GM12891 (cell line): ENCODE measurements at regions not wholly inside any gene's neighbourhood (a gene's known extent, or its start where the extent isn't known, plus 50 kb on each side); places are given as distances from the start of the nearest gene placed in this dataset.
A peak's percentile ranks its signal among the peaks of the same experiment; 100 is the strongest.

Experiments
- DNase-seq: peaks from one replicate; pipeline ENCODE4 v3.0.0; 2011; ENCODE audit warnings: low spot score; ENCODE audit not compliant: insufficient read length
- FAIRE-seq: peaks from 2 replicates; lab custom pipeline; 2011; peaks lifted over from hg19 to GRCh38; lab: Jason Lieb, UNC
- PAX5 ChIP-seq: IDR thresholded peaks from 2 replicates; pipeline ENCODE4 v1.6.1; 2011; ENCODE audit warnings: low read length, moderate library complexity, mild to moderate bottlenecking; ENCODE audit not compliant: insufficient read depth, severe bottlenecking
- POLR2A ChIP-seq: IDR thresholded peaks from 2 replicates; pipeline ENCODE4 v1.6.1; 2011; ENCODE audit warnings: low read depth, low read length, control low read depth
- POLR2AphosphoS5 ChIP-seq: IDR thresholded peaks from 2 replicates; pipeline ENCODE4 v1.6.1; 2011; ENCODE audit warnings: low read depth, low read length, control low read depth
- POU2F2 ChIP-seq: IDR thresholded peaks from 2 replicates; pipeline ENCODE4 v1.6.1; 2011; ENCODE audit warnings: low read depth, mild to moderate bottlenecking, control low read depth, low read length, moderate library complexity
- SPI1 ChIP-seq: IDR thresholded peaks from 2 replicates; pipeline ENCODE4 v1.6.1; 2011; ENCODE audit warnings: low read depth, low read length, control low read depth
- TAF1 ChIP-seq: IDR thresholded peaks from 2 replicates; pipeline ENCODE4 v1.6.1; 2011; ENCODE audit warnings: low read depth, low read length, control low read depth

- TF ChIP-seq PAX5 (no peak), TAF1 (no peak), POLR2A (no peak), POU2F2 (no peak), SPI1 (no peak), POLR2AphosphoS5 (no peak)
- DNase-seq: no peak
Observed at GRCh38 chr5:68418201-68418600, 202.6 kb downstream of the PIK3R1 start.

GRCh38 chr5:68418680-68419079 lies 203.1 kb downstream of the PIK3R1 start:
- no peak for TF ChIP-seq POLR2AphosphoS5
- DNase-seq: no peak
- no peak for FAIRE-seq

More at GRCh38 chr5:68418201-68418600, 202.6 kb downstream of the PIK3R1 start:
- FAIRE-seq: no peak

DNA sequence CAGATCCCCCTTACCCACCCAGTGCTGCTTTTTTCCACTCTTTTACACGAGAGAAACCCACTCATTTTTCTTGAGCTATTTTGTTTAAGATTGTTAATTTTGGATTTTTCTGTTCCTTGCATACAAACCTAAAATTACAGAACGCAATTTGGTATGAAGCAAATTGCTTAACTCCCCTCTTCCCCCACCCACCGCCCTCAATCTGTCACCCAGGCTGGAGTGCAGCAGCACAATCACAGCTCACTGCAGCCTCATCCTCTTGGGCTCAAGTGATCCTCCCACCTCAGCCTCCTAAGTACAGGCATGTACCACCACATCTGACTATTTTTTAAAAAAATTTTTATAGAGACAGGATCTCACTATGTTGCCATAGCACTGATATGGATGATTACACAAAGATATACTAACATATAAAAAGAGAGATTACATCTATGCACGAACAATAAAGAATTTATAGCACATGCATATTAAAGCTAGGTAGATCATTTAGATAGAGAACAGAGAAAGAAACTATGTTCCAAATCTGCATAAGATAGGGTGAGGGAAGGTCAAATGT lies 203.6 kb downstream of the PIK3R1 start:
- no peak for FAIRE-seq
- DNase-seq: no peak
- no peak for TF ChIP-seq PAX5
- TF ChIP-seq SPI1: no peak
- TF ChIP-seq TAF1: no peak
- no peak for TF ChIP-seq POU2F2

GRCh38 chr5:68419637-68420452 lies 204.3 kb downstream of the PIK3R1 start:
- no peak for TF ChIP-seq POU2F2
- TF ChIP-seq POLR2AphosphoS5: no peak
- DNase-seq: no peak
- FAIRE-seq: no peak

GRCh38 chr5:68420476-68421344 lies 205.2 kb downstream of the PIK3R1 start:
- FAIRE-seq (no peak), DNase-seq (no peak)

GRCh38 chr5:68421485-68422220 lies 206.1 kb downstream of the PIK3R1 start:
- FAIRE-seq: peak; percentile 50
- TF ChIP-seq TAF1 (no peak), POU2F2 (no peak), POLR2A (no peak), SPI1 (no peak), PAX5 (no peak), POLR2AphosphoS5 (no peak)
- DNase-seq: no peak

More at GRCh38 chr5:68420476-68421344, 205.2 kb downstream of the PIK3R1 start:
- TF ChIP-seq POLR2AphosphoS5 (no peak), POLR2A (no peak), POU2F2 (no peak), SPI1 (no peak), TAF1 (no peak), PAX5 (no peak)

- TF ChIP-seq POU2F2 (no peak), PAX5 (no peak), POLR2AphosphoS5 (no peak), POLR2A (no peak), TAF1 (no peak), SPI1 (0 out of 2 replicates have a peak, but pooled peaks have one; percentile 10)
- FAIRE-seq (no peak), DNase-seq (no peak)
Observed at GRCh38 chr5:68423154-68423811, 207.7 kb downstream of the PIK3R1 start.

- DNase-seq: peak; percentile 18
- peak; percentile 66 for FAIRE-seq
- TF ChIP-seq POLR2A (no peak), TAF1 (no peak), SPI1 (peak; percentile 48)
Observed at GRCh38 chr5:68424799-68425537, 209.4 kb downstream of the PIK3R1 start.
